HepG2 (cell line): ENCODE measurements at regions not wholly inside any gene's neighbourhood (a gene's known extent, or its start where the extent isn't known, plus 50 kb on each side); places are given as distances from the start of the nearest gene placed in this dataset.
"Not testable (repeated sequence)": the region's sequence is repeated elsewhere in the genome, so short reads cannot be mapped to it uniquely, and the experiment has no call there.

Experiments
- JUN ChIP-seq: sonication (generic); formaldehyde crosslinking; IDR thresholded peaks from 2 replicates; pipeline ENCODE4 v1.4.0; 2020; ENCODE audit warnings: mild to moderate bottlenecking, missing genetic modification reagents
- RFX5 ChIP-seq: IDR thresholded peaks from 2 replicates; pipeline ENCODE4 v1.6.1; 2011; ENCODE audit warnings: low read depth, low read length, improper control_type of control experiment
- ZNF546 ChIP-seq: sonication (generic); formaldehyde crosslinking; conservative IDR thresholded peaks from 2 replicates; pipeline ENCODE4 v1.8.1; 2023; ENCODE audit warnings: mild to moderate bottlenecking, missing genetic modification reagents

GRCh38 chr1:64355534-64355933, 114.4 kb upstream of the CACHD1 start:
- not testable (repeated sequence) for TF ChIP-seq JUN (CRISPR knock-in tag); ZNF546 (CRISPR knock-in tag); RFX5
